Skin of body (tissue), 1 donor: ENCODE measurements at regions not wholly inside any gene's neighbourhood (a gene's known extent, or its start where the extent isn't known, plus 50 kb on each side); places are given as distances from the start of the nearest gene placed in this dataset.

Experiments used
- DNase-seq: peaks from one replicate; lab custom pipeline; 2025; lab: John Stamatoyannopoulos, UW

- DNase-seq = no peak
Observed at GRCh38 chr11:13062115-13062514, 53.0 kb downstream of the RASSF10 start.

DNA sequence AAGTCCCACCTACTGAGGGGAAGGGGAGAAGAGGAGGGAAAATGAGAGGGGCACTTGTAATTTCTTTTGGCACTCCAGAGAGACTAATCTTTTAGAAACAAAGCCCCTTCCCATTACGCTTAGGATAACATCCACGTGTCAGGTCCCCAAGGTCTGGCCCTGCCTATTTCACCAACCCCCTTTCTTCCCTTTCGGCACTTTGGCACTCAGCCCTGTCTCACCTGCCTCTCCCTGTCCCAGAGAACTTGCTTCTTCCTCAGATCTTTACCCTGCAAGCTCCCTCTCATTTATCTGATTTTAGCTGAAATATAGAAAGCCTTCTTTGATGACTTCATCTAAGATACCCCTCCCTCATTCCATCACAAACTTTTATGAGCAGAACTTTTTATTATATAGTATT, 55.5 kb downstream of the RASSF10 start:
- no peak for DNase-seq

GRCh38 chr11:13065200-13065787, 56.2 kb downstream of the RASSF10 start:
- no peak for DNase-seq

DNA sequence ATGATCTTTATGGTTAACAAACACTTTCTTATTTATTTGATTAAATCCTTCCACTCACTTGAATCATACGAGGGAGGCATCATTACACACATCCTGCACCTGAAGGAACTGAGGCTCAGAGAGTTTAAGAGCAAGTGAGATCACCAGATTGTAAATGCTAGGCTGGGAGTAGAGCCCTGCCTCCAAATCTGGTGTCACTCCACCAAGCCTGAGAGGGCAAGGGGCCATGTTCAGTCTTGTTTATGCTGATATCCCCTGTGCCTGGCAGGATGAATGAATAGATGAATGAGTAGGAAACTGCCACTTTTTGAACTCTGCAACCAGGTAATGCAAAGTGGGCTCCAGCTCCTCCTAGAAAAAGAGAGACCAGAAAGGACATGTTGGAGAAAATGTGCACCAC, 59.1 kb downstream of the RASSF10 start:
- DNase-seq = no peak

DNA sequence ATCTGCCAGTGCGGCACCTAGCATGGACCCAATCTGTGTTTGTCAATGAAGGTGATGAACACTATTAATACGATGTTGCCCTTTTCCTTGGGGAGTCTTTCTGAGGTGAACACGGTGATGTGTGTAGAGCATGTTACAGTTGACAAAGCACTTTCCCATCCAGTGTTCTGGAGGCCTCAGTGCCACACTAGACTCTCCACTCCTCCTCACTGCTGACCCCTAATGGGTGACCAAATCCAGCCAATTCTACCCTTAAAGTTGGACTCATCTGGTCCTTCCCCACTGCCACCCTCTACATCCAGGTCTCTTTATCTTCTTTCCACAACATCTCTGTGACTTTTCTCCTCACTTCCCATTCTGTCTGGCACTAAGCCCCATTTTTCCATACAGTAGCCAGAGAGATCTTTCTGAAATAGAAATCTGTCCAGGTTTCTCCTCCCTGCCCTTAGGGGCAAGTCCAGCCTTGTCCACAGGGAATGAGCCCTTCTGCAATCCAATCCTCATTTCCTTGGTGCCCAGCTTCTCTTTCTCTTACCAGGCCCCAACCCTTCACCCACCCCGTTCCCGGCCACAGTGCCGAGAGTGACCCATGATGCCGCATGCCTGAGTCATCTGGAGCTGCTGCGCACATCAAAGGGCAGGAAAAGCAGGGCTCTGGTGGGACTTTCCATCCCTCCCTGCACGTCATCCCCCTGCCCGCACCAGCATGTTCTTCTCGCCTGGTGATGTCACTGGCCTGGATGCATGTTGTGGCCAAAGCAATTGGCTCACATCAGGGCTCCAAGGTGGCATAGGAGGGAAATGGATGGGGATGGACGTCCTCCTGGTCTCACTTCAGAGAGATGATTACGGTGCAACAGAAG, 64.2 kb downstream of the RASSF10 start:
- DNase-seq = no peak

DNA sequence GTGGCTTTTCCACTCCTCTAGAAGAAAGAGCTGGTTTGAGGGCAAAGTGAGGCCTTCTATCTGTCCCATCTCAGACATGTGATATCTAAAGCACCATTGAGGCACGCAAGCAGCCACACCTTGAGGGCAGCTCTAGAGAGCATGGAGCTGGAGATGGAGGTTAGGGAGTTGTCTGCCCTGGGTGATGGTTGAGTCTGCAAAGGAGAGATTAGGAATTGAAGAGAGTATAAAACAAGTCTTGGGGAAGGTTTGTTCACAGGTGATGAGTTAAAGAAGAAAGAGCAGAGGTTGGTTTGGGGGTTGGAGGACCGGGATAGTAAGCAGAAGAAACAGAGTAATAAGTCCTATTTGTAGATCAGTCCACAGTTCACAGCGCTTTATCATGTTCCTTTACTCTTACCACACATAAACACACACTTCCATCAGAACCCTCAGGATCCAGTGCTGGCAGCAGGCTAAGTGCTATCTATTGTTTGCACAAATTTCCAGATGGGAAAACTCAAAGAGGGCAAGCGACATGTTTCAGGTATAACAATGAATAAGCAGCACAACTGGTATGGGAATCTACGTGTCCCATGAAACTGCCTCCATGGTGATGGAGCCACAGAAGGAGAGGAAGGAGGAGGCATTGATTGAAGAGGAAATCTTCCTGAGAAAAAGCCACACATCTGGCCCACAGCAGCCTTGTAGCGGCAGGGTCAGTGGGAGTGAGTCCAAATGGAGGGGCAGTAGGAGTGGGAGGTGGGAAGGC, 65.8 kb downstream of the RASSF10 start:
- no peak for DNase-seq

GRCh38 chr11:13076961-13077360, 67.8 kb downstream of the RASSF10 start:
- DNase-seq = no peak

DNA sequence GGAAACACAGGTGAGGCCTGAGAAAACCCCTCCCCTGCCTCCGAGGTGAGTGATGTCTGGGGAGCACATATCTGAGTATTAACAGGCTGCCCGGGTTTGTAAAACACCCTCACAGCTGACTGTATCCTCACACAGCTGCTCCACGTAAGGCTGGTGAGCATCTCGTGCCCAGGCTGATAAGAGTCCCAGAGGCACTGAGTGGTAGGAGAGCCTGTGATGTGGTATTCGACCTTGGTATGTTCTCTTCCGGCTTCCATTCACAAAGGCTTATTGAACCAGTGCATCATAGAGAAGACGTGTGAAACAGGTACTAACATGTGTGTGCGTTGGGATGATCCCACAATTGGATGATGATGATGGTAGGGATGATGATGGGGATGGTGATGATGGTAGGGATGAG, 71.7 kb downstream of the RASSF10 start:
- DNase-seq = no peak

GRCh38 chr11:13082588-13082987, 73.5 kb downstream of the RASSF10 start:
- DNase-seq = no peak

DNA sequence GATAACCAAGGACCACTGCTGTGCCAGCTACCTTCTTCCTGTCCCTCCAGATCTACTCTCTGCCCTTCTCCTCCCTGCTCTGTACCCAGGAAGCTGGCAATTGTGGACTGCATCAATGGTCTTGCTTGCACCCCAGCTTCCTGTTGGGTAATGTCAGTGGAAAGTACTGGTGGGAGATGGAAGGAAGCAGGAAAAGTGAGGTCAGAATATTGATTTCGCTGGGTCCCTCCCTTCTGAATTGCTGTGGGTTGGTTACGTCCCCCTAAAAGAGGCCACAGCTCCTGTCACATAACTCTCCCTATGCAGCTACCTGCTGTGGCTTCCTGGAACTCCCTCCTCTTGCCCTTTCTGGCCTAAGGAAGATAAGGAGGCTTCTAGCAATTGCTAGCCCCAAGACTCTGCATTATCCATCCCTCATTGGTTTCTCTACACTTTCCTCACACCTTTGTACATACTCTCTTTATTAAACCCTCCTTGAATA, 81.2 kb downstream of the RASSF10 start:
- no peak for DNase-seq

- no peak for DNase-seq
Observed at GRCh38 chr11:13091373-13091772, 82.3 kb downstream of the RASSF10 start.

DNA sequence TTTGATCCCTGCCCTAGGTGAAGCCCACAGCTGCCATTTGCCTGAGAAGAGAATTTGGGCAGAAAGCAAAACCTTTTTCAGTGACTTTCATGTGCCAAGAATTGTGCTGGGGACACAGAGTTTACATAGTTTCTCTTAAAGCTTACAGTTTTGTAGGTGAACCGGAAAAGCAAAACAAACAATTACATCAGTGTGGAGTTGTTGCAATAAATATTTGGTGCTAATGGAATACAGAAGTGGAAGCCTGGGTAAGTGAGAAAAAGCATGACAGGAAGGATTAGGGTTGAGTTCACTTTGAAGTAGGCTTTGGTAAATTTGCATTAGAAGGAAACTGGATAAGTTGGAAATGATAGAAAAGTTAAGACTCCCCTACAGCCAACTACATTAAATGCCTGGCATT, 82.7 kb downstream of the RASSF10 start:
- DNase-seq = no peak

DNA sequence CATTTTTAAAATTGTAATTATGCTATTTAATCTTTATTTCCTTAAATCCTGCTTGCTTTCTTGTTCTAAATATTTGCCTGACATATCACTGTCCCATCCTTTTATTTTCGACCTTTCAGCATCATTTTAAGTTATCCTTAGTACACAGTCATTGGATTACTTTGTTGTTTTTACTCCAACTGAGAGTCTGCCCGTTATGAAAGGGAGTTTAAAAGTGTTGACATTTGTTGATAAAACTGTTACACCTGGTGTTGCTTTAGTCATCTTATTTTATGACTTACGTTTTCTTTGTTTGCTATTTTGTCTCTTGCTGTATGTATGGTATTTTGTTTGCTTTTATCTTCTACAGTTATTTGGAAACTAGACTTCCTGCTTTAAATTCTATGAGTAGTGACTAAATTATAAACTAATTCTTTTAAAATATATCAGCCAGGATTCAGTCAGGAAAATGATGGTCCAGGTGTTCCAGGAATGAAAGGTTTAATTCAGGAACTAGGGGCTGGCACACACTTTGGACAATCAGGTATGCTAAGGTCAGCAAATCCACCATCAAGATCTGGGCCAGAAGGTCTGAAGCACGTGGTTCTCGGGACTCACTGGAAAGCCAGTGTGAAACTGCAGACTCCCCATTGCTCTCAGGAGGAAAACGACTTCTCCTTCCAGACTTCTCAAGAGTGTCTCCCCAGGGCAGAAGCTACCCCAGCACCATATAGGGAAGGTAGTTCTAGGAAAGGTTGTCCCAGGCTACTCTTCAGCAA, 86.0 kb downstream of the RASSF10 start:
- DNase-seq = no peak

DNA sequence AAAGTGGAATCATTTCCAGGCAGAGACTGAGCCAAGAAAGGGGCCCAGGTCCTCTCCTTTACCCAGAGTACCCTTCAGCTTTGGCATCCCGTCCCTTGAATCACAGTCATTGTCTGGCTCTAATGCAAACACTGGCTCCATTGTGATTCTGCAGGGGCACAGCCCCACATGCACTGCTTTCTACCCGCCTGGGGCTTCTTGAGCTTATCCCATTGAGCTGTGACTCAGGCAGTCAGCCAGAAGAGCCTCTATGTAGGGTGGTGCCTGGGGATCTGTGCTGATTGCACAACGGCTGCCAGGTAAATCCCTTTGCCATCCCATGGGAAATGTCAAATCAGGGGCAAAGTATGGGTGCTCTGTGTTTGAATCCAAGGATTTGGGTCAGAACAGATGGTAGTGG, 88.9 kb downstream of the RASSF10 start:
- DNase-seq = peak; percentile 9

DNA sequence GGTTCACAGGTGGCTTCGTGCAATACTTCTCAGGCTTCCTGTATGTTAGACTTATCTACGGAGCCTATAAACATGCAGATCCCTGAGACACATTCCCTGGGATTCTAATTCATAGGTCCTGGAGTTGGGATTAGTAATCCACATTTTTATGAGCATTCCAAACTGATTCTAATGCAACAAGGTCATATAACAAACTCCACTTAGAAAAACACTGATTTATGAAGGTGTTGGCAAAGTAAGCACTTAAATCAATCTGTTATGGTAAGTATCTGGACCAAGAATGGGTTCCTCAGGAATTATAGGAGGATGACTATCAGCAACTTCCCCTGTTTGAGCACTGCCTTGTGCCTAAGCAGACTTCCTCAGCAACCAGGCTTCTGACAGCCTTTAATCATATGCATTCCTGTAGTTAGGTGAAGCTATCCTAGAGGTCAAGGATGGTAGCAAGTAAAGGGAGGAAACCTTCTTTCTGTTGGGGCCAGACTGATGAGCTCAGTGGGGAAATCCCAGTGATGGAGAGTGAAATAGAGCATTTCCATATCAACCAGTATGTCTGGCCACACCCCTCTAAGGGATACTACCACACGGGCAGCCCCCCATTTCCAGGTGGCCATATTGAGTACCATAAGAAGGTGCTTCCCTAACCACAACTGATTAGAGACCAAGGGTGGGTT, 89.6 kb downstream of the RASSF10 start:
- no peak for DNase-seq

- DNase-seq = no peak
Observed at GRCh38 chr11:13101644-13102512, 92.8 kb downstream of the RASSF10 start.

DNA sequence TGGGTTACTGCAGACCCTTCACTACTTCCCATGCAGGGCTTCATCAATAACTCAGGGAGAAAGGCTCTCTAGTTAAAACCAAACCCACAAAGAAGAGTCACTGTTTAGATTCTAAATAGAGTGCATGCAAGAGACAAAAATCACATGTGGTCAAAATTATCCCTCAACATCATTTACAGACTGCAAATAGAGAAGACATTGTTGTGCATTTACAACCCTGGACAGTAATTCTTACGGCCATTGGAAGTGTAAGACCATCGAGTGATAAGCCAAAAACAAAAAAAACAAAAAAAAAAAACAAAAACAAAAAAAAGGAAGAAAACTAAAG, 93.4 kb downstream of the RASSF10 start:
- no peak for DNase-seq

DNA sequence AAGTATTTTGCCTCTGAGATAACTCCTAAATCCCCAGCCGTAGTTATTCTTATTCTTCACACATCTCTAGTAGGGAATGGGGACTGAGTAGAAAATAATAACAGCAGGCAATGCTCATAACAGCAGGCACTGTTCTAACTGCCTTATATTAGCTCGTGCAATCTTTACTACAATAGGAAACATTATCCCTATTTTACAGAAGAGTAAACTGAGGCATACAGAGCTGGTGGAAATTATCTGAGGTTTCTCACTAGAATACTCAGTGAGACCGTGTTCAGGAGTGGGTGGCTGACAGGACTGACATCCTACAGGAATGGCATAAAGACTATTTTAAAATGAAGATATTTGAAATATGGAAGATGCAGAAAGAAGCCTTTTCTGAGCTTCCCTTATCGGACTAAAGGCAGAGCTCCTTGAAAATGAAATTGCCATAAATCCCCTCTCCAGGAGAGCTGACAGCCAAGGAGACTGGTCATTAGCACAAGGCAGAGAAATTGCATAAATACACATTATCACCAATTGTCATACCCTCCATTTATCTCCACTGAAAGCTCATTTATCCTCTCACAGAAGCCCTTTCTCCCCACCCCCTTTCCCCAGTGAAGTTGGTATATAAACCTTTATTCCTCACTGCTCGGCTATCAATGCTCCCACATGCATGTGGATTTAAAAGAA, 93.9 kb downstream of the RASSF10 start:
- no peak for DNase-seq

- DNase-seq = no peak
Observed at GRCh38 chr11:13103962-13104554, 94.9 kb downstream of the RASSF10 start.
